Hindlimb muscle (tissue), 1 donor: ENCODE measurements at regions not wholly inside any gene's neighbourhood (a gene's known extent, or its start where the extent isn't known, plus 50 kb on each side); places are given as distances from the start of the nearest gene placed in this dataset.

ENCODE experiments used
- DNase-seq: peaks from one replicate; pipeline ENCODE4 v3.0.0-alpha.2; 2013

GRCh38 chr6:50653253-50653652 lies 60.1 kb upstream of the TFAP2D start:
- no peak for DNase-seq

GRCh38 chr6:50654155-50654554 lies 59.2 kb upstream of the TFAP2D start:
- no peak for DNase-seq

- no peak for DNase-seq
Measured at GRCh38 chr6:50655848-50656453, 57.4 kb upstream of the TFAP2D start.

GRCh38 chr6:50657513-50657912 lies 55.8 kb upstream of the TFAP2D start:
- DNase-seq, result no peak

GRCh38 chr6:50658561-50658960 lies 54.8 kb upstream of the TFAP2D start:
- DNase-seq, result no peak

- DNase-seq, result no peak
Measured at GRCh38 chr6:50661636-50662035, 51.7 kb upstream of the TFAP2D start.
